Colonic mucosa (tissue), 4 donors: ENCODE measurements at regions not wholly inside any gene's neighbourhood (a gene's known extent, or its start where the extent isn't known, plus 50 kb on each side); places are given as distances from the start of the nearest gene placed in this dataset.
"Not testable (repeated sequence)": the region's sequence is repeated elsewhere in the genome, so short reads cannot be mapped to it uniquely, and the experiment has no call there.

Experiments
- DNase-seq: peaks from one replicate; pipeline ENCODE4 v3.0.0-alpha.2; 2020
- H3K27ac ChIP-seq: fragments of 200-600 bp; one replicate; pipeline ENCODE4 v1.8.0; 2021
- H3K27me3 ChIP-seq: fragments of 200-600 bp; one replicate; pipeline ENCODE4 v1.8.0; 2021
- H3K36me3 ChIP-seq: fragments of 200-600 bp; one replicate; pipeline ENCODE4 v1.8.0; 2021
- H3K4me1 ChIP-seq: fragments of 200-600 bp; one replicate; pipeline ENCODE4 v1.8.0; 2021; ENCODE audit warnings: mild to moderate bottlenecking
- H3K4me3 ChIP-seq: fragments of 200-600 bp; one replicate; pipeline ENCODE4 v1.8.0; 2021
- H3K9ac ChIP-seq, 2 donors: one replicate each; pipeline ENCODE4 v1.7.0; 2013; ENCODE audit warnings: control low read depth in 2 of 2, low read depth in 2 of 2, low read length in 2 of 2
- H3K9me3 ChIP-seq: fragments of 200-600 bp; one replicate; pipeline ENCODE4 v1.8.0; 2021
- CTCF ChIP-seq: fragments of 200-600 bp; IDR thresholded peaks from one replicate; pipeline ENCODE4 v1.8.0; 2022; ENCODE audit warnings: antibody characterized with exemption, mild to moderate bottlenecking
- intact Hi-C: fragments of 100-400 bp; cut with DNase I; formaldehyde crosslinking; loops from one replicate; pipeline ENCODE4 v1.14.1; 2022
- donor health status: healthy.
- donor health status: DM: no; HTN: no; CAD: no.
- donor health status: DM: no; HTN: no; CAD: no.

GRCh38 chr2:34239511-34239910, 640.4 kb upstream of the FAM98A start:
- DNase-seq, result no peak
- Histone ChIP-seq H3K4me1 (no peaks in the 10 kb centered on the region), H3K27ac (no peak overlapping the region), H3K36me3 (no peaks in the 10 kb centered on the region), H3K9ac (no peak overlapping the region), H3K27me3 (no peaks in the 10 kb centered on the region), H3K4me3 (no peak overlapping the region), H3K9me3 (no peaks in the 10 kb centered on the region)
- no peak for TF ChIP-seq CTCF
- intact Hi-C loops, result no loop called here

- Histone ChIP-seq H3K27me3 (no peaks in the 10 kb centered on the region), H3K9ac (no peak overlapping the region), H3K4me1 (no peaks in the 10 kb centered on the region), H3K27ac (no peak overlapping the region), H3K4me3 (no peak overlapping the region), H3K36me3 (no peaks in the 10 kb centered on the region), H3K9me3 (no peaks in the 10 kb centered on the region)
- intact Hi-C loops, result no loop called here
- DNase-seq, result no peak
- TF ChIP-seq CTCF, result no peak
Observed at GRCh38 chr2:34234823-34235222, 635.7 kb upstream of the FAM98A start.

GRCh38 chr2:34229998-34230397, 630.9 kb upstream of the FAM98A start:
- no peak for DNase-seq
- H3K9ac ChIP-seq, result no peak overlapping the region
- H3K4me3 ChIP-seq, result no peak overlapping the region
- no peak for TF ChIP-seq CTCF
- no peaks in the 10 kb centered on the region for H3K4me1 ChIP-seq
- no peaks in the 10 kb centered on the region for H3K36me3 ChIP-seq
- no peaks in the 10 kb centered on the region for H3K27me3 ChIP-seq
- H3K9me3 ChIP-seq, result no peaks in the 10 kb centered on the region
- no peak overlapping the region for H3K27ac ChIP-seq
- intact Hi-C loops, result no loop called here

- H3K4me1 ChIP-seq, result no peaks in the 10 kb centered on the region
- intact Hi-C loops, result no loop called here
- H3K9me3 ChIP-seq, result no peaks in the 10 kb centered on the region
- DNase-seq, result no peak
- no peak overlapping the region for H3K27ac ChIP-seq
- no peaks in the 10 kb centered on the region for H3K36me3 ChIP-seq
- H3K9ac ChIP-seq, result no peak overlapping the region
- TF ChIP-seq CTCF, result no peak
- H3K27me3 ChIP-seq, result no peaks in the 10 kb centered on the region
- H3K4me3 ChIP-seq, result no peak overlapping the region
Observed at GRCh38 chr2:34215174-34215573, 616.1 kb upstream of the FAM98A start.

- DNase-seq, H3K36me3 ChIP-seq, H3K9ac ChIP-seq, H3K27ac ChIP-seq, H3K4me1 ChIP-seq, intact Hi-C loops, H3K4me3 ChIP-seq, H3K9me3 ChIP-seq, H3K27me3 ChIP-seq: not testable (repeated sequence)
Observed at GRCh38 chr2:34210382-34210781, 611.3 kb upstream of the FAM98A start.

- intact Hi-C loops, result no loop called here
- Histone ChIP-seq H3K27ac (no peak overlapping the region), H3K9me3 (no peaks in the 10 kb centered on the region), H3K36me3 (no peaks in the 10 kb centered on the region), H3K4me1 (no peaks in the 10 kb centered on the region), H3K4me3 (no peak overlapping the region), H3K27me3 (no peaks in the 10 kb centered on the region), H3K9ac (no peak overlapping the region)
- TF ChIP-seq CTCF, result no peak
- no peak for DNase-seq
Observed at GRCh38 chr2:34204560-34204959, 605.5 kb upstream of the FAM98A start.
